Astrocyte (in vitro differentiated cells and primary cell): ENCODE measurements at regions not wholly inside any gene's neighbourhood (a gene's known extent, or its start where the extent isn't known, plus 50 kb on each side); places are given as distances from the start of the nearest gene placed in this dataset.

Experiments
- EZH2 ChIP-seq: IDR thresholded peaks from 2 replicates; pipeline ENCODE4 v1.6.1; 2012; ENCODE audit warnings: mild to moderate bottlenecking, low read length, inconsistent platforms; ENCODE audit not compliant: insufficient read depth
- TF ChIP-seq, protein P1 (sequence below): IDR thresholded peaks from 2 replicates; pipeline ENCODE4 v1.5.1; 2011; ENCODE audit warnings: low read depth, mild to moderate bottlenecking, inconsistent platforms, low read length, moderate library complexity; ENCODE audit not compliant: insufficient read depth

DNA sequence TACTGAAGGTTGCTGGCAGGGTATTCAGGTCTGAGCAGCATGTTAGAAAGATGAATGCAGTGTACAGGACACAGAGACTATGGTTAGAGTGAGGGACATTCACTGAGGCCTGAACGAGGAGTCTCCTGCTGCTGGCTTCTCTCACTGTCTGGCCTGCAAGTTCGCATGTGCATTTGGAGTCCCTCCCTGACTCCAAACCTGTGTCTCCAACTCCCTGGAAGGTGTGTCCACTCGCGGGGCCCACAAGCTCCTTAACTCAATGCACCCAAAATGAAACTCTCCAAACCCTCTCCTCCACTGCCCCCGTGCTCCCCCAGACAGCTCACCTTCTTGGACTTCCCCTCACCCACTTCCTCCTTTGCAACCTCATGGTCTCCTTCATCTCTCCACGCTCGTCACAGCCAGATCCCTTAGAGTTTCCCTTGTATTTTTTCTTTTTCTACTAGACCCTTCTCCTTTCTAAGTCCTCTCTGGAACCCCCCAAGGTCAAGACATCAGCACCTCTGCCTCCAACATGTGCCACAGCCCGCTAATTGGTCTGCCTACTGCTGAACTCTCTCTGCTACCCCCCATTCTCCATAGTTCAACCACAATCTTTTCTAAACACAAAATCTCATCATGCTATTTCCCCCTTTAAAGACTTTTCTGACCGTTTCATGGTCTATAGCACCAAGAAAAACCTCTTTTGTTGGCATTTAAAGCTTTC, 58.3 kb downstream of the HES1 start:
- TF ChIP-seq, protein P1, sequence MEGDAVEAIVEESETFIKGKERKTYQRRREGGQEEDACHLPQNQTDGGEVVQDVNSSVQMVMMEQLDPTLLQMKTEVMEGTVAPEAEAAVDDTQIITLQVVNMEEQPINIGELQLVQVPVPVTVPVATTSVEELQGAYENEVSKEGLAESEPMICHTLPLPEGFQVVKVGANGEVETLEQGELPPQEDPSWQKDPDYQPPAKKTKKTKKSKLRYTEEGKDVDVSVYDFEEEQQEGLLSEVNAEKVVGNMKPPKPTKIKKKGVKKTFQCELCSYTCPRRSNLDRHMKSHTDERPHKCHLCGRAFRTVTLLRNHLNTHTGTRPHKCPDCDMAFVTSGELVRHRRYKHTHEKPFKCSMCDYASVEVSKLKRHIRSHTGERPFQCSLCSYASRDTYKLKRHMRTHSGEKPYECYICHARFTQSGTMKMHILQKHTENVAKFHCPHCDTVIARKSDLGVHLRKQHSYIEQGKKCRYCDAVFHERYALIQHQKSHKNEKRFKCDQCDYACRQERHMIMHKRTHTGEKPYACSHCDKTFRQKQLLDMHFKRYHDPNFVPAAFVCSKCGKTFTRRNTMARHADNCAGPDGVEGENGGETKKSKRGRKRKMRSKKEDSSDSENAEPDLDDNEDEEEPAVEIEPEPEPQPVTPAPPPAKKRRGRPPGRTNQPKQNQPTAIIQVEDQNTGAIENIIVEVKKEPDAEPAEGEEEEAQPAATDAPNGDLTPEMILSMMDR, result no peak
- TF ChIP-seq EZH2, result no peak
